ENCODE measurements at regions not wholly inside any gene's neighbourhood (a gene's known extent, or its start where the extent isn't known, plus 50 kb on each side); places are given as distances from the start of the nearest gene placed in this dataset.

- intact Hi-C loops (cut with micrococcal nuclease), result no loop called here
- H3K9ac ChIP-seq (ENCODE audit: low read length), result no peak overlapping the region
- no TSS peak for BruUV-seq (replicated peaks)
- H3K9me3 ChIP-seq (ENCODE audit: low read length), result no peaks in the 10 kb centered on the region
- H3K4me2 ChIP-seq (ENCODE audit: low read length), result peak overlapping the region; percentile 27; the same call in 1 of the 2 replicates
- ChIA-PET POLR2A (ENCODE audit: unreplicated experiment) (no interaction called here), CTCF (no interaction called here)
- no peaks in the 10 kb centered on the region for H3K9me2 ChIP-seq (replicated peaks; ENCODE audit: low read length)
- H3K27me3 ChIP-seq (ENCODE audit: low read length), result no peaks in the 10 kb centered on the region
- H3K79me2 ChIP-seq (ENCODE audit: low read length), result no peaks in the 10 kb centered on the region
- peaks cover 26% of the 10 kb centered on the region for H3K4me1 ChIP-seq (ENCODE audit: insufficient read depth, low read length)
- H3K27ac ChIP-seq (ENCODE audit: low read length), result peak overlapping the region; percentile 92
- H3F3A ChIP-seq (ENCODE audit: low read length, unreplicated experiment), result no peaks in the 10 kb centered on the region
- no peaks in the 10 kb centered on the region for H4K20me1 ChIP-seq (ENCODE audit: low read length)
- H3K36me3 ChIP-seq (ENCODE audit: low read depth, low read length), result no peaks in the 10 kb centered on the region
- H2AFZ ChIP-seq (ENCODE audit: low read length), result no peak overlapping the region
- peak; percentile 54 for DNase-seq
- no peak for ATAC-seq
- TF ChIP-seq EZH2phosphoT487 (IDR thresholded peaks at IDR 0.05; ENCODE audit: borderline replicate concordance, low read length) (no peak), EZH2 (IDR thresholded peaks at IDR 0.05; ENCODE audit: low read length, unreplicated experiment) (no peak), CTCF (conservative IDR thresholded peaks at IDR 0.05; ENCODE audit: low read depth, low read length) (no peak)
- H3K4me3 ChIP-seq (ENCODE audit: low read length), result no peak overlapping the region
Measured at GRCh38 chr6:130600880-130601341, 226.3 kb upstream of the SMLR1 start.

DNA sequence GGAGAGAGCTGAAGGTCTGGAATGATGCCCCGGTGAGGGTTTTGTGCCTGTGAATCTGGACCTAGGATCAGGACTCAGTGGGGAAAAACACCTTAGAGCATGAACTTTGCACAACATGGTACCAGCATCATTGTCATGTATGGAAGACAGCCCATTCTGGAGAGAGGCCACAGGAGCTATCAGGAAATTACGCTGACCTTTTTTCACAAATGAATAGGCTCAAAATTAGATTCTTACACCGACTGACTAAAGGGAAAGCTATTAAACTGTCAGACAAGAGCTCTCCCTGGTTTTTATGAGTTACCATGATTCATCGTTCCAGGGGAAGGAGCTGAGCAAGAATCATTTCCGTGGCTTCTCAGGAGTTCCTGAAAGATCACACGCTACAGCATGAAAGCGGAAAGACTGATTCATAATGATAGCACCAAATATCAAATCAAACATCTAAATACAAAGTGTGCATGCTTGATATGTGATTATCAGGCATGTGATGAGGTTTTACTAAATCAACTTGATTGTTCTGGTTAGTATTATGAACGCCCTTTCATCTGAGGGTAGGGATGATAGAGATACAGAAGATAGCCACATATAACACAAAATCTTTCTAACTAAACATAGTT lies 224.9 kb upstream of the SMLR1 start:
- peak overlapping the region; percentile 44 for H3K4me2 ChIP-seq (ENCODE audit: low read length)
- H4K20me1 ChIP-seq (ENCODE audit: low read length), result no peaks in the 10 kb centered on the region
- no peaks in the 10 kb centered on the region for H3K9me3 ChIP-seq (ENCODE audit: low read length)
- no peaks in the 10 kb centered on the region for H3K36me3 ChIP-seq (ENCODE audit: low read depth, low read length)
- no peaks in the 10 kb centered on the region for H3K27me3 ChIP-seq (ENCODE audit: low read length)
- intact Hi-C loops (cut with micrococcal nuclease), result no loop called here
- ChIA-PET POLR2A (ENCODE audit: unreplicated experiment) (no interaction called here), CTCF (no interaction called here)
- no peak overlapping the region for H2AFZ ChIP-seq (ENCODE audit: low read length)
- H3K4me3 ChIP-seq (ENCODE audit: low read length), result no peak overlapping the region
- TF ChIP-seq CTCF (conservative IDR thresholded peaks at IDR 0.05; ENCODE audit: low read depth, low read length) (no peak), EZH2 (IDR thresholded peaks at IDR 0.05; ENCODE audit: low read length, unreplicated experiment) (no peak), EZH2phosphoT487 (IDR thresholded peaks at IDR 0.05; ENCODE audit: borderline replicate concordance, low read length) (no peak)
- H3K9ac ChIP-seq (ENCODE audit: low read length), result peak overlapping the region; percentile 61
- H3K4me1 ChIP-seq (ENCODE audit: insufficient read depth, low read length), result peaks cover 26% of the 10 kb centered on the region
- H3K9me2 ChIP-seq (replicated peaks; ENCODE audit: low read length), result no peaks in the 10 kb centered on the region
- no TSS peak for BruUV-seq (replicated peaks)
- peak overlapping the region; percentile 92 for H3K27ac ChIP-seq (ENCODE audit: low read length)
- peak; percentile 94 for ATAC-seq
- peak; percentile 95 for DNase-seq
- no peaks in the 10 kb centered on the region for H3K79me2 ChIP-seq (ENCODE audit: low read length)
- H3F3A ChIP-seq (ENCODE audit: low read length, unreplicated experiment), result no peaks in the 10 kb centered on the region

- Histone ChIP-seq H3K4me2 (ENCODE audit: low read length) (no peak overlapping the region), H4K20me1 (ENCODE audit: low read length) (no peaks in the 10 kb centered on the region), H3K27me3 (ENCODE audit: low read length) (no peaks in the 10 kb centered on the region), H3K4me3 (ENCODE audit: low read length) (no peak overlapping the region), H3K9me3 (ENCODE audit: low read length) (no peaks in the 10 kb centered on the region), H3K9ac (ENCODE audit: low read length) (no peak overlapping the region), H3K4me1 (ENCODE audit: insufficient read depth, low read length) (peaks cover 26% of the 10 kb centered on the region), H3K36me3 (ENCODE audit: low read depth, low read length) (no peaks in the 10 kb centered on the region), H3K9me2 (replicated peaks; ENCODE audit: low read length) (no peaks in the 10 kb centered on the region), H3K79me2 (ENCODE audit: low read length) (no peaks in the 10 kb centered on the region), H3K27ac (ENCODE audit: low read length) (no peak overlapping the region), H3F3A (ENCODE audit: low read length, unreplicated experiment) (no peaks in the 10 kb centered on the region), H2AFZ (ENCODE audit: low read length) (no peak overlapping the region)
- no TSS peak for BruUV-seq (replicated peaks)
- intact Hi-C loops (cut with micrococcal nuclease), result no loop called here
- POLR2A ChIA-PET (ENCODE audit: unreplicated experiment), result no interaction called here
- TF ChIP-seq EZH2 (IDR thresholded peaks at IDR 0.05; ENCODE audit: low read length, unreplicated experiment) (no peak), EZH2phosphoT487 (IDR thresholded peaks at IDR 0.05; ENCODE audit: borderline replicate concordance, low read length) (no peak), CTCF (conservative IDR thresholded peaks at IDR 0.05; ENCODE audit: low read depth, low read length) (no peak)
- ATAC-seq (no peak), DNase-seq (no peak)
- CTCF ChIA-PET, result no interaction called here
Measured at GRCh38 chr6:130603391-130603790, 223.8 kb upstream of the SMLR1 start.

Measured in PC-3 (cell line).